Spinal cord (tissue), 9 donors: ENCODE measurements at regions not wholly inside any gene's neighbourhood (a gene's known extent, or its start where the extent isn't known, plus 50 kb on each side); places are given as distances from the start of the nearest gene placed in this dataset.
"Not testable (repeated sequence)": the region's sequence is repeated elsewhere in the genome, so short reads cannot be mapped to it uniquely, and the experiment has no call there.

ENCODE experiments used
- DNase-seq, 6 donors: peaks; one replicate each; pipeline versions ENCODE4 v3.0.0 to v3.0.0-alpha.2; 2013 to 2015; ENCODE audit warnings: low spot score in 6 of 6, low read depth in 4 of 6
- H3K27ac ChIP-seq: one replicate; pipeline ENCODE4 v1.5.1; 2013; ENCODE audit warnings: low read depth, low read length, control low read depth
- H3K27me3 ChIP-seq: one replicate; pipeline ENCODE4 v1.6.1; 2013; ENCODE audit warnings: low read length; ENCODE audit not compliant: control insufficient read depth, insufficient read depth
- H3K36me3 ChIP-seq: one replicate; pipeline ENCODE4 v1.6.1; 2013; ENCODE audit warnings: low read length; ENCODE audit not compliant: control insufficient read depth, insufficient read depth
- H3K4me1 ChIP-seq: one replicate; pipeline ENCODE4 v1.6.1; 2013; ENCODE audit warnings: low read length; ENCODE audit not compliant: control insufficient read depth, insufficient read depth
- H3K4me3 ChIP-seq: one replicate; pipeline ENCODE4 v1.5.1; 2013; ENCODE audit warnings: low read depth, low read length, control low read depth
- H3K9me3 ChIP-seq: one replicate; pipeline ENCODE4 v1.6.1; 2013; ENCODE audit warnings: low read length; ENCODE audit not compliant: control insufficient read depth, insufficient read depth
- WGBS: methylation state at CpG from one replicate; pipeline ENCODE4 v1.1.5; 2013; ENCODE audit warnings: missing lambda C conversion rate; ENCODE audit not compliant: insufficient coverage; 5-methylcytosine and 5-hydroxymethylcytosine counted together
- donor health status: healthy.

- WGBS, result 82% methylated on average over 6 of the region's 13 CpGs
- no peak for DNase-seq
- Histone ChIP-seq H3K4me3 (no peak overlapping the region), H3K27ac (no peak overlapping the region), H3K4me1 (peaks cover 12% of the 10 kb centered on the region), H3K27me3 (no peaks in the 10 kb centered on the region), H3K36me3 (no peaks in the 10 kb centered on the region), H3K9me3 (no peaks in the 10 kb centered on the region)
Observed at GRCh38 chr5:135265497-135266302, 133.3 kb downstream of the MACROH2A1 start.

DNA sequence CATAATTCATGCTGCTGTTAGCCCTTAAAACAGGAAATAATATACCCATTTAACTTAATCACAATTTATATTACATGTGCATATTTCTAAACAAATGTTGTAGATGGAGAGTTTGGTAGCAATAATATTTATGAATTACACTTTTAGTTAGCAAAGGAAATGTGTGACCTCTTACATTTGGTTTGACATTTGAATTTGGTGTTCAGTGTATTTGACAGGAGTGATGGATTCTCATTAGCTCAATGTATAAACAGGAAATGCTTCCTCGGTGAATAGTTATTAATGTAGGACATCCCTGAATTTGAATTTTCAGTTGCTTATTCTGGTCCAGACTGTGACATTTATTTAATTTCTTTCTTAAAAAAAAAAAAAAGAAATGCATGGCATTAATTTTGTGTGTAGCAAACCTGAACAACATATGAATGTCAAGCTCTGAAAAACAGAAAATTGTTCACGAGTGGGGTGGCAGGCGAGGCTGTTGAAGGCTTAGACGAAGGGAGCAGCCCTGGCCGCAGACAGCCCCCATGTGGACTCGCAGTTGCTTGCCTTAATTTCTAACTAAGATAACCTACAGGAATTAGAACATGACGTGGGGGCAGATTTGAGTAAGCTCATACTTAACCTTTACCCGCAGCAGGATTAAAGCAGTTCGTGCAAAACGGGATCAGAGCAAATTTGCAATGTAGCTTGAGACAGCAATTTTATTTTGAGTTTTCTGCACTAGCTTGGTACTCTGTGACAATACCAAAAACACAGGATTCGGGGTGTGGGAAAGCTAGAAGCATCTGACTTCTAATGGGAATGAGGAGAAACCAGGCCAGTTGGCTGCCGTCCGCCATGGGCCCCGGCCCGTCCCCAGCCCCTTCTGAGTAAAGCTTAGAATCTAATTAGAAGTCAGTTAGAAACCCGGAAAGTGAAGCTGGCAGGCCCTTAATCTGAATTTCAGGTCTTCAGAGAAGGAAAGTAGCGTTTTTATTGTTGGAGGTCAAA, 134.3 kb downstream of the MACROH2A1 start:
- Histone ChIP-seq H3K4me1 (peaks cover 4% of the 10 kb centered on the region), H3K27ac (no peak overlapping the region), H3K27me3 (no peaks in the 10 kb centered on the region), H3K4me3 (no peak overlapping the region), H3K9me3 (no peaks in the 10 kb centered on the region), H3K36me3 (no peaks in the 10 kb centered on the region)
- DNase-seq, result no peak
- 84% methylated on average over 8 of the region's 17 CpGs for WGBS

GRCh38 chr5:135263022-135263668, 135.9 kb downstream of the MACROH2A1 start:
- Histone ChIP-seq H3K9me3 (no peaks in the 10 kb centered on the region), H3K27me3 (no peaks in the 10 kb centered on the region), H3K4me3 (no peak overlapping the region), H3K4me1 (no peaks in the 10 kb centered on the region), H3K27ac (no peak overlapping the region), H3K36me3 (no peaks in the 10 kb centered on the region)
- DNase-seq, result no peak
- 89% methylated on average over 10 of the region's 17 CpGs for WGBS

GRCh38 chr5:135262364-135262763, 136.7 kb downstream of the MACROH2A1 start:
- Histone ChIP-seq H3K36me3 (no peaks in the 10 kb centered on the region), H3K27me3 (no peaks in the 10 kb centered on the region), H3K9me3 (no peaks in the 10 kb centered on the region), H3K4me3 (no peak overlapping the region), H3K4me1 (no peaks in the 10 kb centered on the region), H3K27ac (no peak overlapping the region)
- WGBS, result no CpG with 5 or more reads among the region's 5 CpGs
- no peak for DNase-seq

- H3K9me3 ChIP-seq, H3K36me3 ChIP-seq, H3K4me1 ChIP-seq, H3K27me3 ChIP-seq, H3K4me3 ChIP-seq, H3K27ac ChIP-seq, DNase-seq: not testable (repeated sequence)
Observed at GRCh38 chr5:135260108-135260507, 138.9 kb downstream of the MACROH2A1 start.

GRCh38 chr5:135255461-135256178, 143.4 kb downstream of the MACROH2A1 start:
- no peaks in the 10 kb centered on the region for H3K27me3 ChIP-seq
- no peaks in the 10 kb centered on the region for H3K9me3 ChIP-seq
- DNase-seq, result no peak
- no peak overlapping the region for H3K27ac ChIP-seq
- no peaks in the 10 kb centered on the region for H3K4me1 ChIP-seq
- H3K4me3 ChIP-seq, result no peak overlapping the region
- WGBS, result 88% methylated on average over 3 of the region's 4 CpGs
- no peaks in the 10 kb centered on the region for H3K36me3 ChIP-seq

DNA sequence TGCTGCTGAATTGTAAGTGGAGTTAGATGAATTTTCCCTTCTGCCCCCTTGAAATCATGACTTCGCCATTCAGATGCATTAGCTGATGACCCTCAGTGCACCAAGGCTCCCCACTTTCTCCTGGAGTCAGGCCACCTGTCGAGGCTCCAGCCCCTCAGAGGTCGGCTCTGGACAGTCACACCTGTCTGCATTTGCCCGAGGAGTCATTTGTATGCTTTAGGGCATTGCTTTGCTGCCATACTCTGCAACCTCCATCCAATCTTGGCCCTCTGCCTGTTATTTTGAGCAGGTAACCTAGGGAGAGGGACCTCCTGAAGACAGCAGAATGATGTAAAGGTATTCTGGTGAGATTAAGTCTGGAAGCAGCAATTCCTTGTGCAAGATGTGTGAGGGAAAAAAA, 144.8 kb downstream of the MACROH2A1 start:
- Histone ChIP-seq H3K27ac (no peak overlapping the region), H3K36me3 (no peaks in the 10 kb centered on the region), H3K4me3 (no peak overlapping the region), H3K9me3 (no peaks in the 10 kb centered on the region), H3K27me3 (no peaks in the 10 kb centered on the region), H3K4me1 (no peaks in the 10 kb centered on the region)
- WGBS, result 63% methylated on average over 3 of the region's 4 CpGs
- DNase-seq, result no peak

DNA sequence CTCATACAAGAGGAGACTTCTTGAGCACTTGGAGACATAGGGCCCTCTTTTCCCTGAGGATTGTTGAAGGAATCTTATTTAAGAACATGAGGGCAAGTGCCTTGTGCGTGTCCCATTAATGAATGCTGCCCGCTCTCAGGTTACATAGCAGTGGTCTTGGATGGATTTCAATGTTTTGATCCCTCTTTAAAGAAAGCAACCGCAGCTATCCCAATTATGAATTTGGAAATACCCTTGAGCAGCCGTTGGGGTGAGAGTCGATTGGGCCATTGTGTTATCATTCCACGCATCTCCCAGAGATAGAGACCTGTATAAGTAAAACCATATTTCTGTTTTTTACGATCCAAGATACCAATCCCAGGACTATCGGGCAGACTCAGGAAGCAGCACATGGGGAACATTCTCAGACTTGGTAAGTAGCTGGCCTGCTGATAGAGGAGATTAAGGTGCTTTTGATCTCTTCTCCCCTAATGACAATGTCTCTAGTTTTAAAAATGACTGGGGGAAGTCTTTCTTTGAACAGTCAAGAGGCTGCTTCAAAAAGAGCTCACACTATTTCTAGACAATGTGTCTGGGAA, 145.3 kb downstream of the MACROH2A1 start:
- Histone ChIP-seq H3K27me3 (no peaks in the 10 kb centered on the region), H3K27ac (no peak overlapping the region), H3K36me3 (no peaks in the 10 kb centered on the region), H3K4me1 (no peaks in the 10 kb centered on the region), H3K9me3 (no peaks in the 10 kb centered on the region), H3K4me3 (no peak overlapping the region)
- 100% methylated on average over 2 of the region's 8 CpGs for WGBS
- no peak for DNase-seq

DNA sequence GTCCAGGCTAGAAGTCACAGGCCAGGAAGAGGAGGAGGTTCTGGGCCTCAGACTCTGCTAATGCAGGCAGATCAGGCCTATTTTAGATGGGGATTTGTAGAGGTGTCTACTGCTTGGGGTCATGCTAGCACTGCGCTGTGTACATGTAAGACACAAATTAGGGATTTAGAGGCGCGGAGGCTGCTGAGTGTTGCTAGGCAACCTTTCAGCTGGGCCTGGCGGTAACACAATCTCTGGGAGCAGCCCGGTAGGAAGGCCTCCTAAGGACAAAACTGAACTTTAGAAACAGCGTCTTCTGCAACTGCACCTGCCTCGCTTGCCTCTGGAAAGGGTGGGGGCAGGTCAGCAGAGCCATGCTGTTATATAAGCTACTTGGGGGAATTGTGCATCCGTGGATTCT, 147.9 kb downstream of the MACROH2A1 start:
- Histone ChIP-seq H3K36me3 (no peaks in the 10 kb centered on the region), H3K9me3 (no peaks in the 10 kb centered on the region), H3K27me3 (no peaks in the 10 kb centered on the region), H3K27ac (no peak overlapping the region), H3K4me3 (no peak overlapping the region), H3K4me1 (peaks cover 11% of the 10 kb centered on the region)
- 73% methylated on average over 6 of the region's 8 CpGs for WGBS
- DNase-seq, result peak in 2 of 6 donors; percentile 55 to 81
